ENCODE measurements at regions not wholly inside any gene's neighbourhood (a gene's known extent, or its start where the extent isn't known, plus 50 kb on each side); places are given as distances from the start of the nearest gene placed in this dataset.

GRCh38 chr11:13896175-13896980, 66.1 kb upstream of the SPON1 start:
- no peak for TF ChIP-seq ZNF274 (IDR thresholded peaks at IDR 0.05; ENCODE audit: low read depth, low read length)
- no peak for TF ChIP-seq YY1 (IDR thresholded peaks at IDR 0.05; ENCODE audit: insufficient read depth, insufficient read length)
- no peak for TF ChIP-seq SUZ12 (IDR thresholded peaks at IDR 0.05; ENCODE audit: extremely low read depth, insufficient read depth, insufficient read length)
